Liver (tissue), 8 donors: ENCODE measurements at regions not wholly inside any gene's neighbourhood (a gene's known extent, or its start where the extent isn't known, plus 50 kb on each side); places are given as distances from the start of the nearest gene placed in this dataset.

Experiments
- DNase-seq: peaks from one replicate; pipeline ENCODE4 v3.0.0-alpha.2; 2017; ENCODE audit warnings: low spot score
- H3K27ac ChIP-seq, 2 donors: one replicate each; pipeline ENCODE4 v1.7.0; 2013; ENCODE audit warnings: inconsistent platforms in 2 of 2, low read length in 2 of 2, control low read depth in 1 of 2, low read depth in 1 of 2, mild to moderate bottlenecking in 1 of 2
- H3K27me3 ChIP-seq, 4 donors: one replicate each; pipeline versions ENCODE4 v1.6.1 to v1.7.0; 2013; ENCODE audit warnings: low read length in 3 of 4, inconsistent platforms in 1 of 4, mild to moderate bottlenecking in 1 of 4, moderate library complexity in 1 of 4; ENCODE audit not compliant: control insufficient read depth in 4 of 4, insufficient read depth in 4 of 4
- H3K36me3 ChIP-seq, 4 donors: one replicate each; pipeline versions ENCODE4 v1.6.1 to v1.7.0; 2013; ENCODE audit warnings: low read length in 3 of 4, mild to moderate bottlenecking in 3 of 4, low read depth in 1 of 4, moderate library complexity in 1 of 4; ENCODE audit not compliant: control insufficient read depth in 4 of 4, insufficient read depth in 3 of 4
- H3K4me1 ChIP-seq, 4 donors: one replicate each; pipeline versions ENCODE4 v1.6.1 to v1.7.0; 2013; ENCODE audit warnings: low read length in 3 of 4, mild to moderate bottlenecking in 3 of 4, moderate library complexity in 1 of 4; ENCODE audit not compliant: control insufficient read depth in 4 of 4, insufficient read depth in 4 of 4
- H3K4me3 ChIP-seq, 3 donors: one replicate each; pipeline versions ENCODE4 v1.6.1 to v1.7.0; 2013; ENCODE audit warnings: low read length in 3 of 3, control low read depth in 1 of 3, low read depth in 1 of 3, mild to moderate bottlenecking in 1 of 3
- H3K9ac ChIP-seq, 2 donors: one replicate each; pipeline ENCODE4 v1.7.0; 2013; ENCODE audit warnings: low read length in 2 of 2, mild to moderate bottlenecking in 2 of 2, moderate library complexity in 2 of 2, control low read depth in 1 of 2, low read depth in 1 of 2
- H3K9me3 ChIP-seq, 4 donors: one replicate each; pipeline versions ENCODE4 v1.6.1 to v1.7.0; 2013; ENCODE audit warnings: low read length in 3 of 4; ENCODE audit not compliant: control insufficient read depth in 4 of 4
- ATF3 ChIP-seq: IDR thresholded peaks from 2 replicates; pipeline ENCODE4 v1.6.1; 2016; ENCODE audit warnings: antibody characterized with exemption
- CTCF ChIP-seq: fragments of 150-350 bp; IDR thresholded peaks from 2 replicates; pipeline ENCODE4 v1.5.1; 2017; ENCODE audit warnings: improper control_type of control experiment, low read depth, low read length; ENCODE audit not compliant: missing input control
- EGR1 ChIP-seq, 2 donors: IDR thresholded peaks; 2 replicates each; pipeline ENCODE4 v1.6.1; 2016 to 2018; ENCODE audit warnings: antibody characterized with exemption in 2 of 2, low read depth in 2 of 2
- FOXA1 ChIP-seq: IDR thresholded peaks from 2 replicates; pipeline ENCODE4 v1.6.1; 2016; ENCODE audit warnings: antibody characterized with exemption
- HNF4A ChIP-seq, 2 donors: conservative IDR thresholded peaks; 2 replicates each; pipeline ENCODE4 v1.6.1; 2016; ENCODE audit warnings: antibody characterized with exemption in 2 of 2, mild to moderate bottlenecking in 2 of 2
- HNF4G ChIP-seq: IDR thresholded peaks from 2 replicates; pipeline ENCODE4 v1.6.1; 2016; ENCODE audit warnings: antibody characterized with exemption
- MAX ChIP-seq: IDR thresholded peaks from 2 replicates; pipeline ENCODE4 v1.6.1; 2016; ENCODE audit warnings: antibody characterized with exemption
- NR2F2 ChIP-seq: IDR thresholded peaks from 2 replicates; pipeline ENCODE4 v1.6.1; 2016; ENCODE audit warnings: antibody characterized with exemption
- RAD21 ChIP-seq, 2 donors: IDR thresholded peaks; 2 replicates each; pipeline ENCODE4 v1.6.1; 2016; ENCODE audit warnings: antibody characterized with exemption in 2 of 2, mild to moderate bottlenecking in 2 of 2
- REST ChIP-seq: IDR thresholded peaks from 2 replicates; pipeline ENCODE4 v1.6.1; 2016; ENCODE audit warnings: antibody characterized with exemption, mild to moderate bottlenecking
- RXRA ChIP-seq, 2 donors: IDR thresholded peaks; 2 replicates each; pipeline ENCODE4 v1.6.1; 2017 to 2018; ENCODE audit warnings: antibody characterized with exemption in 2 of 2, mild to moderate bottlenecking in 1 of 2
- SP1 ChIP-seq: IDR thresholded peaks from 2 replicates; pipeline ENCODE4 v1.6.1; 2018; ENCODE audit warnings: antibody characterized with exemption, mild to moderate bottlenecking
- TAF1 ChIP-seq: conservative IDR thresholded peaks from 2 replicates; pipeline ENCODE4 v1.6.1; 2016; ENCODE audit warnings: antibody characterized with exemption, mild to moderate bottlenecking
- YY1 ChIP-seq: IDR thresholded peaks from 2 replicates; pipeline ENCODE4 v1.6.1; 2016; ENCODE audit warnings: antibody characterized with exemption, mild to moderate bottlenecking
- ZBTB33 ChIP-seq: IDR thresholded peaks from 2 replicates; pipeline ENCODE4 v1.6.1; 2016; ENCODE audit warnings: antibody characterized with exemption
- WGBS: extraction: QIAGEN DNeasy Blood & Tissue Kit; methylation state at CpG from one replicate; pipeline ENCODE4 v1.1.7; 2013; 5-methylcytosine and 5-hydroxymethylcytosine counted together
- donor health status: healthy.
- donor health status: healthy.
- donor health status: healthy.
- donor health status: healthy.
- donor health status: healthy.

- H3K9me3 ChIP-seq, result no peaks in the 10 kb centered on the region
- no peak for DNase-seq
- no peak overlapping the region for H3K9ac ChIP-seq
- no peak overlapping the region for H3K4me3 ChIP-seq
- H3K36me3 ChIP-seq, result no peaks in the 10 kb centered on the region
- TF ChIP-seq RXRA (IDR thresholded peaks at IDR 0.05), result no peak
- no peak for TF ChIP-seq YY1
- no peak for TF ChIP-seq SP1
- no peak for TF ChIP-seq RAD21 (IDR thresholded peaks at IDR 0.05)
- TF ChIP-seq MAX, result no peak
- no peak for TF ChIP-seq FOXA1
- no peak for TF ChIP-seq ATF3
- no peak for TF ChIP-seq CTCF
- TF ChIP-seq HNF4A (conservative IDR thresholded peaks at IDR 0.05), result no peak
- TF ChIP-seq EGR1 (IDR thresholded peaks at IDR 0.05; ENCODE audit: low read depth in 2 of 2), result no peak
- TF ChIP-seq ZBTB33, result no peak
- TF ChIP-seq NR2F2, result no peak
- TF ChIP-seq REST, result no peak
- TF ChIP-seq HNF4G, result no peak
- no peaks in the 10 kb centered on the region for H3K27me3 ChIP-seq
- WGBS, result 85% methylated on average over 8 of the region's 8 CpGs
- H3K4me1 ChIP-seq, result peaks cover 3 to 19% (median 14%) of the 10 kb centered on the region in 4 donors
- H3K27ac ChIP-seq, result no peak overlapping the region
Measured at GRCh38 chr15:70270752-70271111, 173.0 kb upstream of the TLE3 start.

- Histone ChIP-seq H3K36me3 (no peaks in the 10 kb centered on the region), H3K9ac (no peak overlapping the region), H3K27me3 (no peaks in the 10 kb centered on the region), H3K9me3 (no peaks in the 10 kb centered on the region), H3K4me1 (peaks cover 3 to 19% (median 14%) of the 10 kb centered on the region in 4 donors), H3K4me3 (no peak overlapping the region), H3K27ac (no peak overlapping the region)
- 73% methylated on average over 10 of the region's 10 CpGs for WGBS
- no peak for DNase-seq
- TF ChIP-seq NR2F2 (peak; percentile 36), TAF1 (no peak)
Measured at GRCh38 chr15:70269991-70270751, 172.5 kb upstream of the TLE3 start.
